DOHH2 (cell line): ENCODE measurements at regions not wholly inside any gene's neighbourhood (a gene's known extent, or its start where the extent isn't known, plus 50 kb on each side); places are given as distances from the start of the nearest gene placed in this dataset.

ENCODE experiments used
- CTCF ChIP-seq: fragments of 200-600 bp; sonication (generic); IDR thresholded peaks from one replicate; pipeline ENCODE4 v1.5.1; 2014; ENCODE audit warnings: antibody characterized with exemption, mild to moderate bottlenecking, low read depth, low read length; ENCODE audit not compliant: poor library complexity, severe bottlenecking
- EZH2phosphoT487 ChIP-seq: fragments of 200-600 bp; sonication (generic); IDR thresholded peaks from 2 replicates; pipeline ENCODE4 v1.6.1; 2017; ENCODE audit warnings: borderline replicate concordance, mild to moderate bottlenecking, antibody characterized with exemption, low read length, moderate library complexity, mixed read lengths

DNA sequence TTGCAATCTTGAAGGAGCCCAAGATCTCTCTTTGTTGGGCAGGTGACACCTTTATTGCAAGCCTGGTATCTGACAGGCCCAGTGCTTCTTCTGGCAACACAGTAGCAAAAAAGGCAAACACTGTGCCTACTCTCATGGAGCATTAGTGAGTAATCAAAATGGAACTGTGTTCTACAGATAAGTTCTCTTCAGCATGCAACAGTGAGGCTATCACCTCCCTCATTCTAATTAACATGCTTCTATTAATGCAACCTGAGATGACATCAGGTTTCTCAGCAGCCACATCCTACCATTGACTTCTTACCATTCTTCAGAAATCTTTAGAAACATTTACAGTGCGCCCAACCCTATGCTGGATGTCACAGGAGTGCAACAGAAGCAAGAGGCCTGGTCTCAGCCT lies 77.9 kb upstream of the KCNMA1 start:
- no peak for TF ChIP-seq CTCF
- no peak for TF ChIP-seq EZH2phosphoT487
